Parathyroid adenoma (tissue), 2 donors: ENCODE measurements at regions not wholly inside any gene's neighbourhood (a gene's known extent, or its start where the extent isn't known, plus 50 kb on each side); places are given as distances from the start of the nearest gene placed in this dataset.

Source experiments
- H2AFZ ChIP-seq: fragments of 300-600 bp; sonication (generic); one replicate; pipeline ENCODE4 v1.7.0; 2017; ENCODE audit warnings: antibody characterized with exemption, mild to moderate bottlenecking
- H3K27ac ChIP-seq: fragments of 300-600 bp; sonication (generic); one replicate; pipeline ENCODE4 v1.7.0; 2017
- H3K27me3 ChIP-seq: fragments of 300-600 bp; sonication (generic); one replicate; pipeline ENCODE4 v1.7.0; 2017; ENCODE audit warnings: low read length; ENCODE audit not compliant: control insufficient read depth, insufficient read depth
- H3K36me3 ChIP-seq: fragments of 300-600 bp; sonication (generic); one replicate; pipeline ENCODE4 v1.7.0; 2017; ENCODE audit warnings: low read length; ENCODE audit not compliant: control insufficient read depth, insufficient read depth
- H3K4me1 ChIP-seq: fragments of 300-600 bp; sonication (generic); one replicate; pipeline ENCODE4 v1.7.0; 2017; ENCODE audit warnings: control low read depth
- H3K4me2 ChIP-seq: fragments of 300-600 bp; sonication (generic); one replicate; pipeline ENCODE4 v1.7.0; 2017; ENCODE audit warnings: low read length
- H3K4me3 ChIP-seq: fragments of 300-600 bp; sonication (generic); one replicate; pipeline ENCODE4 v1.7.0; 2017; ENCODE audit warnings: low read depth, low read length
- H3K79me2 ChIP-seq: fragments of 300-600 bp; sonication (generic); one replicate; pipeline ENCODE4 v1.7.0; 2017; ENCODE audit warnings: control low read depth
- H3K9ac ChIP-seq: fragments of 300-600 bp; sonication (generic); one replicate; pipeline ENCODE4 v1.7.0; 2017; ENCODE audit warnings: mild to moderate bottlenecking
- H3K9me3 ChIP-seq: fragments of 300-600 bp; sonication (generic); one replicate; pipeline ENCODE4 v1.7.0; 2017; ENCODE audit warnings: low read length; ENCODE audit not compliant: control insufficient read depth
- TF ChIP-seq, protein P1 (sequence below): fragments of 300-600 bp; sonication (generic); IDR thresholded peaks from one replicate; pipeline ENCODE4 v1.7.0; 2017; ENCODE audit warnings: antibody characterized with exemption, mild to moderate bottlenecking
- donor health status: primary hyperparathyroidism.

DNA sequence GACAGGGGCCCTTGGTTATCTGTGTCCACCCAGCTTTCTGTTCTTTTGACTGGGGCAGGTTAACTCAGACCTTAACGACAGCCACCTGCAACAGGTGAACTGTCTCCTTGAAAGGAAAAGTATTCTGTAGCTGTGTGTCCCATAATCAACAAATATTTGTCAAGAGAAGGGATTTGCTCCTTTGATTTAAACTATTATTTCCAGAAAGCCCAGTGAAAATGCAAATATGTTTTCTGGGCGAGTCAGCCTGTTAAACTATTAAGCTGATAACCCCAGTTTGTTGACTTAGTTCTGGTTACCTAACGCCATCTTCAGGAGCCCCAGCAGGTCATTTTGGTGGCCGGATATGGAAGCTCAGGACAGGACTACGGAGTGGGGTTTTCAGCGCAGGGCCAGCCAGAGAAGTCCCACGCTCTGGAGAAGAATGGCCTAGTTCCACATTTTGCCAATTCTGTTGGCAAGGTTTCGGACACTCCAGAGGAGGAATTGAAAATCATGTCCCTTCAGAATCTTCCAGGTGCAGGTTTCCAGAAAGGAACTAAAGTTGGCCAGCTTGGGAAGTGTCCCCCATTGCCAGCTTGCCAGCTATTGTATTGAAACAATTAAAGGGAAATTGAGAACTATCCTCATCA lies 54.5 kb downstream of the ADRA2A start:
- Histone ChIP-seq H3K27ac (no peak overlapping the region), H2AFZ (no peak overlapping the region), H3K9ac (no peak overlapping the region), H3K36me3 (no peaks in the 10 kb centered on the region), H3K79me2 (no peaks in the 10 kb centered on the region), H3K27me3 (no peaks in the 10 kb centered on the region), H3K9me3 (no peaks in the 10 kb centered on the region), H3K4me1 (no peaks in the 10 kb centered on the region), H3K4me3 (no peak overlapping the region), H3K4me2 (no peak overlapping the region)
- TF ChIP-seq, protein P1, sequence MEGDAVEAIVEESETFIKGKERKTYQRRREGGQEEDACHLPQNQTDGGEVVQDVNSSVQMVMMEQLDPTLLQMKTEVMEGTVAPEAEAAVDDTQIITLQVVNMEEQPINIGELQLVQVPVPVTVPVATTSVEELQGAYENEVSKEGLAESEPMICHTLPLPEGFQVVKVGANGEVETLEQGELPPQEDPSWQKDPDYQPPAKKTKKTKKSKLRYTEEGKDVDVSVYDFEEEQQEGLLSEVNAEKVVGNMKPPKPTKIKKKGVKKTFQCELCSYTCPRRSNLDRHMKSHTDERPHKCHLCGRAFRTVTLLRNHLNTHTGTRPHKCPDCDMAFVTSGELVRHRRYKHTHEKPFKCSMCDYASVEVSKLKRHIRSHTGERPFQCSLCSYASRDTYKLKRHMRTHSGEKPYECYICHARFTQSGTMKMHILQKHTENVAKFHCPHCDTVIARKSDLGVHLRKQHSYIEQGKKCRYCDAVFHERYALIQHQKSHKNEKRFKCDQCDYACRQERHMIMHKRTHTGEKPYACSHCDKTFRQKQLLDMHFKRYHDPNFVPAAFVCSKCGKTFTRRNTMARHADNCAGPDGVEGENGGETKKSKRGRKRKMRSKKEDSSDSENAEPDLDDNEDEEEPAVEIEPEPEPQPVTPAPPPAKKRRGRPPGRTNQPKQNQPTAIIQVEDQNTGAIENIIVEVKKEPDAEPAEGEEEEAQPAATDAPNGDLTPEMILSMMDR, result no peak

DNA sequence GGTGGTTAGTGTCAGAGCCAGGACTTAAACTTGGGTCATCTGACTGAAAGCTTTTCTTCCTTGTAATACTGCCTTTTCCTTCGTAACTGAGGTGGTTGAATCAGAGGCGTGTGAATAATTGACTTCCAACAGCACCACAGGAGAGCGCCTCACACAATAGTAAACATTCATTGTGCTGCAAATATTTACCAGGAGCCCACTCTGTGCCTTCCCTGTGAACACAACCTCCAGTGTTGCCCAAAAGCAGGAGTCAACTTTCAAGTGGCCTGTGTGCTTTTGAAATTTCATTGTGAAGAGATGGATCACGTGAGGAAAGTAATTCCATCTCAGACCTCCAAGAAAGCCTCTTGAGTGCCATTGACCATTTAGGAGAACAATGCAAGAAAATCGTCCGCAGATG lies 60.2 kb downstream of the ADRA2A start:
- H3K4me3 ChIP-seq, result no peak overlapping the region
- no peak overlapping the region for H3K9ac ChIP-seq
- H3K4me2 ChIP-seq, result no peak overlapping the region
- no peaks in the 10 kb centered on the region for H3K9me3 ChIP-seq
- H3K27ac ChIP-seq, result no peak overlapping the region
- H3K27me3 ChIP-seq, result no peaks in the 10 kb centered on the region
- H3K36me3 ChIP-seq, result no peaks in the 10 kb centered on the region
- TF ChIP-seq, protein P1, result no peak
- H3K4me1 ChIP-seq, result no peaks in the 10 kb centered on the region
- H3K79me2 ChIP-seq, result no peaks in the 10 kb centered on the region
- no peak overlapping the region for H2AFZ ChIP-seq

DNA sequence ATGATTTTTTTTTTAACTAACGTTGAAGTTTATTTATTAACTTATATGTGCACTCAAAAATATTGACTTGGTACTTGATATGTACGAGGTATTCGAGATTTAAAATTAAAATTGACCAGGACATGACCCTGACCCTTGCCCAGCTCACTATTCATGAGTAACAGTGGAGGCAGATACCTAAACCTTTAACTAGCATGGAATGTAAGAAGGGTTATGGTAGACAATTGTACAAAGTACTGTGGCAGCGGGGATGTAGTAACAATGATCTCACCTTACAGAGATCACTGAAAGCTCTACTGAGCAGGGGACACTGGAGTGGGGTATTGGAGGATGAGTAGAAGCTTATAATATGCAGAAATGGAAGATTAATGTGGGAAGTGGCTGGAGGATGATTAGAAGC lies 60.8 kb downstream of the ADRA2A start:
- no peaks in the 10 kb centered on the region for H3K9me3 ChIP-seq
- no peak overlapping the region for H3K4me3 ChIP-seq
- no peaks in the 10 kb centered on the region for H3K79me2 ChIP-seq
- no peak overlapping the region for H2AFZ ChIP-seq
- no peak overlapping the region for H3K27ac ChIP-seq
- H3K27me3 ChIP-seq, result no peaks in the 10 kb centered on the region
- TF ChIP-seq, protein P1, result no peak
- H3K4me2 ChIP-seq, result no peak overlapping the region
- no peaks in the 10 kb centered on the region for H3K36me3 ChIP-seq
- no peak overlapping the region for H3K9ac ChIP-seq
- no peaks in the 10 kb centered on the region for H3K4me1 ChIP-seq

DNA sequence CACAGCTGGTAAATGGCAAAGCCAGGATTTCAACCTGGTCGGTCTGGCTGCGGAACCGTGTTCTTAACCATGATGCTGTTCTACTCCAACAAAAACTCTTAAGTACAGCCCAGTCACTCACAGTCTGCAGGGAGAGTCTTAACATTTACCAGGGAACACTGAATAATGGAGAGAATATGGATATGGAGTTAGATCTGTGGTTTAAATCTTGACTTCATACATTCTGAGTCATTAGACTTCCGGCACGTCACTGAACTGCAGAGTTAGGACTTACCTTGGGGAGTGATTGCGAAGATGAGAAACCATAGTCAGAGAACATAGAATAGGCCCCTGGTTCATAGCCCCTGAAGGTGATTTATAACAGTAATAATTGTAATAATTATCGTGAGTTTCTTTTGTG lies 61.7 kb downstream of the ADRA2A start:
- Histone ChIP-seq H3K27me3 (no peaks in the 10 kb centered on the region), H3K36me3 (no peaks in the 10 kb centered on the region), H3K4me3 (no peak overlapping the region), H3K9ac (no peak overlapping the region), H3K4me1 (no peaks in the 10 kb centered on the region), H3K4me2 (no peak overlapping the region), H2AFZ (no peak overlapping the region), H3K27ac (no peak overlapping the region), H3K79me2 (no peaks in the 10 kb centered on the region), H3K9me3 (no peaks in the 10 kb centered on the region)
- TF ChIP-seq, protein P1, result no peak

DNA sequence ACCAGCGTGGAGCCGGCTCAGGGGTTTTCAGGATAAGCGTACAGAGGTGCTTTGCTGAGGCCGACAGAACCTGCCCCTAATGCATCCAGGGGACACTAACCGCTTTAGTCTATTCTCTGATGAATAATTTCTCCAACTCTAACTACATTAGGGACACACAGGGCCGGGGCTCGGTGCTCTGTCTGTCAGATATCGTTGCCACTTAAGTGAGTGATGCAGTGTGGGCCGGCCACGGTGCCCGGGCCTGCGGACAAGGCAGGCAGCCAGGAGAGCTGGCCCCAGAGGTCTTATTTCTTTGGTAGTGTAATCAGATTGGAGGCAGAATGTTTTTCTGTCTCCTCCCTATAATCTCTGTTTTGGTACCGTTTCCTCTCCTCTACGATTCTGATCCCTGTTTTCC lies 62.7 kb downstream of the ADRA2A start:
- no peaks in the 10 kb centered on the region for H3K9me3 ChIP-seq
- H3K4me1 ChIP-seq, result no peaks in the 10 kb centered on the region
- no peak overlapping the region for H3K4me2 ChIP-seq
- no peaks in the 10 kb centered on the region for H3K79me2 ChIP-seq
- no peak overlapping the region for H3K4me3 ChIP-seq
- H3K27ac ChIP-seq, result no peak overlapping the region
- no peak overlapping the region for H2AFZ ChIP-seq
- no peaks in the 10 kb centered on the region for H3K27me3 ChIP-seq
- no peaks in the 10 kb centered on the region for H3K36me3 ChIP-seq
- TF ChIP-seq, protein P1, result no peak
- no peak overlapping the region for H3K9ac ChIP-seq
